Smooth muscle cell (in vitro differentiated cells): ENCODE measurements at regions not wholly inside any gene's neighbourhood (a gene's known extent, or its start where the extent isn't known, plus 50 kb on each side); places are given as distances from the start of the nearest gene placed in this dataset.
"Not testable (repeated sequence)": the region's sequence is repeated elsewhere in the genome, so short reads cannot be mapped to it uniquely, and the experiment has no call there.

ENCODE experiments used
- DNase-seq: peaks from one replicate; lab custom pipeline; 2025; ENCODE audit not compliant: unreplicated experiment; lab: John Stamatoyannopoulos, UW
- H2AFZ ChIP-seq: fragments of 200-600 bp; sonication (generic); 2 replicates; pipeline ENCODE4 v1.6.0; 2016; ENCODE audit warnings: antibody characterized with exemption, low read depth, mild to moderate bottlenecking
- H3F3A ChIP-seq: fragments of 200-600 bp; sonication (generic); 2 replicates; pipeline ENCODE4 v1.6.0; 2017; ENCODE audit warnings: antibody characterized with exemption, low read depth
- H3K27ac ChIP-seq: fragments of 200-600 bp; sonication (generic); 2 replicates; pipeline ENCODE4 v1.5.1; 2016; ENCODE audit warnings: low read depth, mild to moderate bottlenecking
- H3K27me3 ChIP-seq: fragments of 200-600 bp; sonication (generic); 2 replicates; pipeline ENCODE4 v1.6.1; 2016; ENCODE audit warnings: low read depth, mild to moderate bottlenecking
- H3K36me3 ChIP-seq: fragments of 200-600 bp; sonication (generic); 2 replicates; pipeline ENCODE4 v1.5.1; 2016; ENCODE audit warnings: low read depth
- H3K4me1 ChIP-seq: fragments of 200-600 bp; sonication (generic); 2 replicates; pipeline ENCODE4 v1.5.1; 2016; ENCODE audit warnings: low read depth
- H3K4me2 ChIP-seq: fragments of 200-600 bp; sonication (generic); 2 replicates; pipeline ENCODE4 v1.6.0; 2016; ENCODE audit warnings: mild to moderate bottlenecking
- H3K4me3 ChIP-seq: fragments of 200-600 bp; sonication (generic); 2 replicates; pipeline ENCODE4 v1.5.1; 2016; ENCODE audit warnings: mild to moderate bottlenecking
- H3K79me2 ChIP-seq: fragments of 200-600 bp; sonication (generic); 2 replicates; pipeline ENCODE4 v1.6.0; 2016; ENCODE audit warnings: low read depth, mild to moderate bottlenecking
- H3K9ac ChIP-seq: fragments of 200-600 bp; sonication (generic); 2 replicates; pipeline ENCODE4 v1.6.0; 2016; ENCODE audit warnings: low read depth
- H3K9me3 ChIP-seq: fragments of 200-600 bp; sonication (generic); replicated peaks from 2 replicates; pipeline ENCODE4 v1.5.1; 2016; ENCODE audit warnings: low read depth
- H4K20me1 ChIP-seq: fragments of 200-600 bp; sonication (generic); 2 replicates; pipeline ENCODE4 v1.6.0; 2016; ENCODE audit warnings: low read depth
- WGBS: methylation state at CpG from one replicate; pipeline ENCODE4 v1.1.7; 2016; ENCODE audit warnings: low lambda C conversion rate; 5-methylcytosine and 5-hydroxymethylcytosine counted together
- TF ChIP-seq, protein P1 (sequence below): fragments of 200-600 bp; sonication (generic); IDR thresholded peaks from 2 replicates; pipeline ENCODE4 v1.5.1; 2017; ENCODE audit warnings: borderline replicate concordance, mild to moderate bottlenecking, antibody characterized with exemption; ENCODE audit not compliant: insufficient read depth, poor library complexity, severe bottlenecking

DNA sequence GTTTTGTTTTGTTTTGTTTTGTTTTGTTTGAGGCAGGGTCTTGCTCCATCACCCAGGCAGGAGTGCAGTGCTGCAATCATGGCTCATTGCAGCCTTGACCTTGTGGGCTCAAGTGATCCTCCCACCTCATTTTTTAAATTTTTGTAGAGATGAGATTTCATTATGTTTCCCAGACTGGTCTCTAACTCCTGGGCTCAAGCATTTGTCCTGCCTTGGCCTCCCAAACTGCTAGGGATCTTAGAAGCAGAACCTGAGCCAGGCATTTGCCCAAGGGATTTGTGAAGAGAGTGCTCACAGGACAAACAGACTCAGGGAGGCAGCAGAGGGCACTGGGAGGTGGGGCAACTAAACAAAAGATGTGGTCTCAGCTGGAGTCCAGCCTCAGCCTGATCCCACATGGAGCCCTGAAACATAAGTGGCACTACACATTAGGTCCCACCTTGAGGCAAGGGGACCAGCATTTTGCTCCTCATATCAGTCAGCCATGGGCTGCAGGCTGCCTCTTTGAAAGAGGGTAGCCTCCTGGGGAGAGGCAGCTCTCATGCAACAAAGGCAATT, 86.2 kb upstream of the CMKLR1 start:
- no peak for DNase-seq
- H3K4me1 ChIP-seq: peaks cover 8% of the 10 kb centered on the region
- no peaks in the 10 kb centered on the region for H3F3A ChIP-seq
- H2AFZ ChIP-seq: peak overlapping the region; percentile 69
- TF ChIP-seq, protein P1, sequence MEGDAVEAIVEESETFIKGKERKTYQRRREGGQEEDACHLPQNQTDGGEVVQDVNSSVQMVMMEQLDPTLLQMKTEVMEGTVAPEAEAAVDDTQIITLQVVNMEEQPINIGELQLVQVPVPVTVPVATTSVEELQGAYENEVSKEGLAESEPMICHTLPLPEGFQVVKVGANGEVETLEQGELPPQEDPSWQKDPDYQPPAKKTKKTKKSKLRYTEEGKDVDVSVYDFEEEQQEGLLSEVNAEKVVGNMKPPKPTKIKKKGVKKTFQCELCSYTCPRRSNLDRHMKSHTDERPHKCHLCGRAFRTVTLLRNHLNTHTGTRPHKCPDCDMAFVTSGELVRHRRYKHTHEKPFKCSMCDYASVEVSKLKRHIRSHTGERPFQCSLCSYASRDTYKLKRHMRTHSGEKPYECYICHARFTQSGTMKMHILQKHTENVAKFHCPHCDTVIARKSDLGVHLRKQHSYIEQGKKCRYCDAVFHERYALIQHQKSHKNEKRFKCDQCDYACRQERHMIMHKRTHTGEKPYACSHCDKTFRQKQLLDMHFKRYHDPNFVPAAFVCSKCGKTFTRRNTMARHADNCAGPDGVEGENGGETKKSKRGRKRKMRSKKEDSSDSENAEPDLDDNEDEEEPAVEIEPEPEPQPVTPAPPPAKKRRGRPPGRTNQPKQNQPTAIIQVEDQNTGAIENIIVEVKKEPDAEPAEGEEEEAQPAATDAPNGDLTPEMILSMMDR: no peak
- no peaks in the 10 kb centered on the region for H3K9me3 ChIP-seq
- no peak overlapping the region for H3K4me3 ChIP-seq
- no peaks in the 10 kb centered on the region for H3K36me3 ChIP-seq
- no peak overlapping the region for H3K9ac ChIP-seq
- H3K4me2 ChIP-seq: no peak overlapping the region
- no peaks in the 10 kb centered on the region for H3K79me2 ChIP-seq
- H3K27me3 ChIP-seq: no peaks in the 10 kb centered on the region
- no peaks in the 10 kb centered on the region for H4K20me1 ChIP-seq
- H3K27ac ChIP-seq: no peak overlapping the region

DNA sequence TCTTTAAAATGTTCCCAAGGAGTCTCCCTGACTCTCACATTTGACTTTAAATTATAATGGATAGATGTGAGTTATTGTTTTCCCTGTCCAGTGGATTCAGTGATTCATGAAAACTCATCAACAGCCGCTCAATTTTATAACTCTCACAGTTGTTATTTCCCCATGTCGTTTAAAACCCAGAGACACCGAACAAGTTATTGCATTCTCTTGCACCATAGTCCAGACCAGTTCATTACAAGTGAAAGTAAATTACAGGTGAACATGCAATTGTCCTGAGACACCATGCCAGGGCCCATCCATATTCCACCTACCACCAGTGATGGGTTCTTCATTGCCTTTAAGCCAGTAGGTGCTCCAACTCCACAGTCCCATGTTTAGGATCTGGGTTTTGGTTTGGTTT, 85.7 kb upstream of the CMKLR1 start:
- TF ChIP-seq, protein P1: no peak
- H3K27me3 ChIP-seq: no peaks in the 10 kb centered on the region
- no peak overlapping the region for H2AFZ ChIP-seq
- H4K20me1 ChIP-seq: no peaks in the 10 kb centered on the region
- no peak overlapping the region for H3K4me2 ChIP-seq
- 93% methylated on average over 3 of the region's 3 CpGs for WGBS
- H3K4me3 ChIP-seq: no peak overlapping the region
- no peaks in the 10 kb centered on the region for H3F3A ChIP-seq
- H3K27ac ChIP-seq: no peak overlapping the region
- DNase-seq: no peak
- no peaks in the 10 kb centered on the region for H3K79me2 ChIP-seq
- no peaks in the 10 kb centered on the region for H3K36me3 ChIP-seq
- no peaks in the 10 kb centered on the region for H3K9me3 ChIP-seq
- H3K9ac ChIP-seq: no peak overlapping the region
- peaks cover 8% of the 10 kb centered on the region for H3K4me1 ChIP-seq

DNA sequence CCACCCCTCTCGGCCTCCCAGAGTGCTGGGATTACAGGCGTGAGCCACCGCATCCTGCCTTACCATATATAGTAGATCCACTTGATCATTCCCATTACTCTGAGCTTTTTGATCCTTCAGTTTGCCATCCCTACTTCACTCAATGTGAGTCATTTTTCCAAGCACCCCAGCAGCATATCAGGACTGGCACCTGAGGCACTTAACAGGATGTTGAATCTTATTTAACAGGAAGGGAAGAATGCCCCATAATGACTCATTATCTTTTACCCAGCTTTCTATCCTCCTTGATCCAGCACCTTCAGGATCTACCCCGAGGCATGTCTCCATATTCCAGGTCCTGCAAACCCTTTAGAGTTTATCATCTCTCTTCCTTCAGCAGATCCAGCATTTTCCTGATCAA, 84.9 kb upstream of the CMKLR1 start:
- Histone ChIP-seq H3K4me3 (no peak overlapping the region), H3K4me2 (no peak overlapping the region), H3K36me3 (no peaks in the 10 kb centered on the region)

GRCh38 chr12:108423486-108423885, 84.4 kb upstream of the CMKLR1 start:
- 91% methylated on average over 4 of the region's 4 CpGs for WGBS
- Histone ChIP-seq H3F3A (no peaks in the 10 kb centered on the region), H2AFZ (no peak overlapping the region), H3K4me2 (no peak overlapping the region), H3K27me3 (no peaks in the 10 kb centered on the region), H3K9ac (no peak overlapping the region), H3K27ac (no peak overlapping the region), H3K79me2 (no peaks in the 10 kb centered on the region), H3K36me3 (no peaks in the 10 kb centered on the region), H4K20me1 (no peaks in the 10 kb centered on the region), H3K4me1 (peaks cover 8% of the 10 kb centered on the region), H3K9me3 (no peaks in the 10 kb centered on the region), H3K4me3 (no peak overlapping the region)
- no peak for DNase-seq
- TF ChIP-seq, protein P1: no peak

More for the DNA sequence above, 84.9 kb upstream of the CMKLR1 start:
- H3K27me3 ChIP-seq: no peaks in the 10 kb centered on the region
- H3K4me1 ChIP-seq: peaks cover 8% of the 10 kb centered on the region
- TF ChIP-seq, protein P1: no peak
- H3K27ac ChIP-seq: no peak overlapping the region
- H3K79me2 ChIP-seq: no peaks in the 10 kb centered on the region
- H2AFZ ChIP-seq: no peak overlapping the region
- H4K20me1 ChIP-seq: no peaks in the 10 kb centered on the region
- no peak overlapping the region for H3K9ac ChIP-seq
- no peak for DNase-seq
- H3F3A ChIP-seq: no peaks in the 10 kb centered on the region
- WGBS: 85% methylated on average over 4 of the region's 4 CpGs
- no peaks in the 10 kb centered on the region for H3K9me3 ChIP-seq

DNA sequence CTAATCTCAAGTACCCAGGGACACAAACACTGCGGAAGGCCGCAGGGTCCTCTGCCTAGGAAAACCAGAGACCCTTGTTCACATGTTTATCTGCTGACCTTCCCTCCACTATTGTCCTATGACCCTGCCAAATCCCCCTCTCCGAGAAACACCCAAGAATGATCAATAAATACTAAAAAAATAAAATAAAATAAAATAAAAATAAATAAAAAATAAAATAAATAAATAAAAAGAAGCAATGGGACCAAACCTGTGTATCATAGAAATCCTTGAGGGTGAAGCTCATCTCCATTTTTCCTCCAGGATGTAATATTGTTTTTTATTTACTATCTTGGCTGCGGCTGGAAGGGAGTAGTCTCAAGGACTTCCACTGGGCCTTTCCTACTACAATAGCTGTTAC, 82.0 kb upstream of the CMKLR1 start:
- not testable (repeated sequence) for H3K9ac ChIP-seq, H3K4me1 ChIP-seq, H3F3A ChIP-seq, H3K27me3 ChIP-seq, H3K36me3 ChIP-seq, H4K20me1 ChIP-seq, H3K79me2 ChIP-seq, H3K4me3 ChIP-seq, H3K4me2 ChIP-seq, H3K9me3 ChIP-seq, H3K27ac ChIP-seq, DNase-seq, H2AFZ ChIP-seq
- WGBS: 92% methylated on average over 2 of the region's 4 CpGs

DNA sequence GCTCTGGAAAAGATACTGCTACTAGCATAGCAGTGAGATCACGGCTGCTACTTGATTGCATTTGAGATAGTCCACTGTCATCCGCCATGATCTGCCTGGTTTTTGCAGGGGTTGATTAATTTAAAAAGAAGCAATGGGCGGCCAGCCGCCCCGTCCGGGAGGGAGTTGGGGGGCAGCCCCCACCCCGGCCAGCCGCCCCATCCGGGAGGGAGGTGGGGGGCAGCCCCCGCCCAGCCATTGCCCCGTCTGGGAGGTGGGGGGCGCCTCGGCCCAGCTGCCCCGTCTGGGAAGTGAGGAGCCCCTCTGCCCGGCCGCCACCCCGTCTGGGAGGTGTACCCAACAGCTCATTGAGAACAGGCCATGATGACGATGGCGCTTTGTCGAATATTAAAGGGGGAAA, 81.3 kb upstream of the CMKLR1 start:
- not testable (repeated sequence) for H3K9ac ChIP-seq, H4K20me1 ChIP-seq, H3K4me2 ChIP-seq, H3K27me3 ChIP-seq, H3K79me2 ChIP-seq, H3K4me3 ChIP-seq, H2AFZ ChIP-seq, H3K9me3 ChIP-seq, H3K27ac ChIP-seq, H3K36me3 ChIP-seq, H3F3A ChIP-seq, H3K4me1 ChIP-seq, DNase-seq
- 95% methylated on average over 9 of the region's 20 CpGs for WGBS
